ENCODE measurements at regions not wholly inside any gene's neighbourhood (a gene's known extent, or its start where the extent isn't known, plus 50 kb on each side); places are given as distances from the start of the nearest gene placed in this dataset.

DNA sequence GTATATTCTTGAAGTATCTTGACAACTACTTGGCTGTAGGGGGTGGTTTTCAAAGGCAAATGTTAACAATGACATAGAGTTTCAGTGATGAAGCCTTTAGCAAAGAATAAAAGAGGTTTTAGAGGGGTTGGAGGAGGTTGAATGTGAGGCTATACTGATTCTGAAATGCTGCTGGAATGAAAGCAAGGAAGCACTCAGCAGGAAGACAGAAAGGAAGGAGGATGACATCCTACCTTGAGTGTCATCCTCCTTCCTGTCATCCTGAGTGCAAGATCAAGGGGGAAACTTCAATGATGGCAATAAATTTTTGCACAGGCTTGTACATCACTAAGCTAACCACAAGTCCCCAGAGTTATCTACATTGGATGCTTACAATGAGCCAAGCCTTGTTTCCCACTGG is 120.5 kb downstream of the APIP start:
- no peak overlapping the region for H2BK15ac ChIP-seq (ENCODE audit: low read depth, low read length)
- ChIA-PET CTCF (no interaction called here), POLR2A (ENCODE audit: unreplicated experiment) (no interaction called here)
- H2BK5ac ChIP-seq (ENCODE audit: low read depth, low read length, poor library complexity, severe bottlenecking), result no peak overlapping the region
- H3K4me1 ChIP-seq (ENCODE audit: control insufficient read depth, insufficient read depth, low read length), result 0 out of 2 replicates have a peak, but pooled peaks cover 1% of the 10 kb centered on the region
- H2BK120ac ChIP-seq (ENCODE audit: low read depth, low read length), result no peak overlapping the region
- H3K9me1 ChIP-seq (ENCODE audit: insufficient read depth, low read length), result no peaks in the 10 kb centered on the region
- no peak overlapping the region for H3K18ac ChIP-seq (ENCODE audit: low read depth, low read length)
- no peaks in the 10 kb centered on the region for H3K36me3 ChIP-seq (ENCODE audit: control insufficient read depth, insufficient read depth, low read length)
- H3K56ac ChIP-seq (ENCODE audit: extremely low read depth, insufficient read depth, low read length), result no peak overlapping the region
- H3K4me3 ChIP-seq (ENCODE audit: insufficient read depth, low read depth, low read length), result no peak overlapping the region
- H2BK20ac ChIP-seq (ENCODE audit: low read depth, low read length), result no peak overlapping the region
- no peak overlapping the region for H4K5ac ChIP-seq (ENCODE audit: low read depth, low read length)
- H3K79me1 ChIP-seq (ENCODE audit: low read depth in 1 of 2, low read length in 2 of 2), result no peaks in the 10 kb centered on the region
- in situ Hi-C loops (cut with MboI; ENCODE audit: low sequenced_read_pairs), result no loop called here
- no peak overlapping the region for H3K4me2 ChIP-seq (ENCODE audit: low read depth, low read length)
- no peak overlapping the region for H2AK5ac ChIP-seq (ENCODE audit: low read depth, low read length)
- peaks cover 2% of the 10 kb centered on the region; the same call in 1 of the 2 replicates for H3K27me3 ChIP-seq (ENCODE audit: control insufficient read depth, insufficient read depth, low read length)
- H2AFZ ChIP-seq (replicated peaks; ENCODE audit: low read length, poor library complexity), result no peak overlapping the region
- H4K20me1 ChIP-seq (ENCODE audit: insufficient read depth, low read length), result no peaks in the 10 kb centered on the region
- no peaks in the 10 kb centered on the region; the same call in 1 of the 2 replicates for H3K9me3 ChIP-seq (ENCODE audit: control insufficient read depth, insufficient read depth, low read length)
- no peak overlapping the region for H3K9ac ChIP-seq (ENCODE audit: low read depth, low read length)
- ATAC-seq (ENCODE audit: low read depth) (no peak), DNase-seq (no peak)
- BruUV-seq (replicated peaks), result no TSS peak
- no peak for TF ChIP-seq MAFK (IDR thresholded peaks at IDR 0.05; ENCODE audit: low read depth, low read length)
- TF ChIP-seq MAZ (IDR thresholded peaks at IDR 0.05; ENCODE audit: borderline replicate concordance, low read depth, low read length), result no peak
- no peak for TF ChIP-seq NFE2L2 (IDR thresholded peaks at IDR 0.05; ENCODE audit: low read depth, low read length)
- TF ChIP-seq RCOR1 (IDR thresholded peaks at IDR 0.05; ENCODE audit: insufficient replicate concordance, low read length), result no peak
- TF ChIP-seq, protein P1, sequence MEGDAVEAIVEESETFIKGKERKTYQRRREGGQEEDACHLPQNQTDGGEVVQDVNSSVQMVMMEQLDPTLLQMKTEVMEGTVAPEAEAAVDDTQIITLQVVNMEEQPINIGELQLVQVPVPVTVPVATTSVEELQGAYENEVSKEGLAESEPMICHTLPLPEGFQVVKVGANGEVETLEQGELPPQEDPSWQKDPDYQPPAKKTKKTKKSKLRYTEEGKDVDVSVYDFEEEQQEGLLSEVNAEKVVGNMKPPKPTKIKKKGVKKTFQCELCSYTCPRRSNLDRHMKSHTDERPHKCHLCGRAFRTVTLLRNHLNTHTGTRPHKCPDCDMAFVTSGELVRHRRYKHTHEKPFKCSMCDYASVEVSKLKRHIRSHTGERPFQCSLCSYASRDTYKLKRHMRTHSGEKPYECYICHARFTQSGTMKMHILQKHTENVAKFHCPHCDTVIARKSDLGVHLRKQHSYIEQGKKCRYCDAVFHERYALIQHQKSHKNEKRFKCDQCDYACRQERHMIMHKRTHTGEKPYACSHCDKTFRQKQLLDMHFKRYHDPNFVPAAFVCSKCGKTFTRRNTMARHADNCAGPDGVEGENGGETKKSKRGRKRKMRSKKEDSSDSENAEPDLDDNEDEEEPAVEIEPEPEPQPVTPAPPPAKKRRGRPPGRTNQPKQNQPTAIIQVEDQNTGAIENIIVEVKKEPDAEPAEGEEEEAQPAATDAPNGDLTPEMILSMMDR (conservative IDR thresholded peaks at IDR 0.05; ENCODE audit: low read depth, low read length), result no peak
- TF ChIP-seq RAD21 (IDR thresholded peaks at IDR 0.05; ENCODE audit: low read length), result no peak
- TF ChIP-seq POLR2A (IDR thresholded peaks at IDR 0.05; ENCODE audit: low read depth, low read length), result no peak
- no peak for TF ChIP-seq CHD1 (IDR thresholded peaks at IDR 0.05; ENCODE audit: low read depth, low read length)
- no peak for TF ChIP-seq SMC3 (IDR thresholded peaks at IDR 0.05; ENCODE audit: low read depth, low read length)
- TF ChIP-seq CEBPB (IDR thresholded peaks at IDR 0.05; ENCODE audit: low read depth, low read length), result no peak
- TF ChIP-seq MXI1 (IDR thresholded peaks at IDR 0.05; ENCODE audit: borderline replicate concordance, low read depth, low read length), result no peak
- TF ChIP-seq BHLHE40 (IDR thresholded peaks at IDR 0.05; ENCODE audit: low read depth, low read length), result no peak
- TF ChIP-seq, protein P2, sequence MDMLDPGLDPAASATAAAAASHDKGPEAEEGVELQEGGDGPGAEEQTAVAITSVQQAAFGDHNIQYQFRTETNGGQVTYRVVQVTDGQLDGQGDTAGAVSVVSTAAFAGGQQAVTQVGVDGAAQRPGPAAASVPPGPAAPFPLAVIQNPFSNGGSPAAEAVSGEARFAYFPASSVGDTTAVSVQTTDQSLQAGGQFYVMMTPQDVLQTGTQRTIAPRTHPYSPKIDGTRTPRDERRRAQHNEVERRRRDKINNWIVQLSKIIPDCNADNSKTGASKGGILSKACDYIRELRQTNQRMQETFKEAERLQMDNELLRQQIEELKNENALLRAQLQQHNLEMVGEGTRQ (IDR thresholded peaks at IDR 0.05; ENCODE audit: low read depth, low read length), result no peak
- intact Hi-C loops (cut with micrococcal nuclease), result no loop called here
- H3K27ac ChIP-seq (ENCODE audit: insufficient read depth, low read length), result no peak overlapping the region
- dilution Hi-C loops (cut with HindIII; ENCODE audit: low sequenced_read_pairs, unreplicated experiment), result no loop called here
- H4K8ac ChIP-seq (ENCODE audit: low read depth in 2 of 2, low read length in 2 of 2), result no peak overlapping the region
- no peak overlapping the region for H2AK9ac ChIP-seq (replicated peaks; ENCODE audit: low read depth, low read length, poor library complexity)
- H3K14ac ChIP-seq (replicated peaks; ENCODE audit: low read depth, low read length), result no peak overlapping the region
- H3K4ac ChIP-seq (ENCODE audit: low read depth, low read length), result no peak overlapping the region
- no peak overlapping the region for H4K91ac ChIP-seq (ENCODE audit: insufficient read depth, low read depth, low read length)
- H3K23ac ChIP-seq (ENCODE audit: low read depth, low read length), result no peak overlapping the region
